Left cardiac atrium (tissue), 4 donors: ENCODE measurements at regions not wholly inside any gene's neighbourhood (a gene's known extent, or its start where the extent isn't known, plus 50 kb on each side); places are given as distances from the start of the nearest gene placed in this dataset.

Experiments
- ATAC-seq, 2 donors: fragments of 200-7000 bp; cut with Tn5 transposase; one replicate each; pipeline ENCODE4 v1.9.1; 2020; ENCODE audit warnings: mild to moderate bottlenecking in 2 of 2, moderate library complexity in 2 of 2
- DNase-seq: peaks from one replicate; pipeline ENCODE4 v3.0.0-alpha.2; 2020
- intact Hi-C, 2 donors: fragments of 100-400 bp; cut with DNase I; formaldehyde crosslinking; loops; one replicate each; pipeline versions ENCODE4 v1.14.1 to v1.15.1; 2022 to 2023
- donor health status: DM: no; HTN: yes; CAD: no.
- donor health status: DM: no; HTN: yes; CAD: no; lungs with severe emphysema.
- donor health status: DM: yes; HTN: yes; CAD: no.
- donor health status: Dilated cardiomyopathy.

DNA sequence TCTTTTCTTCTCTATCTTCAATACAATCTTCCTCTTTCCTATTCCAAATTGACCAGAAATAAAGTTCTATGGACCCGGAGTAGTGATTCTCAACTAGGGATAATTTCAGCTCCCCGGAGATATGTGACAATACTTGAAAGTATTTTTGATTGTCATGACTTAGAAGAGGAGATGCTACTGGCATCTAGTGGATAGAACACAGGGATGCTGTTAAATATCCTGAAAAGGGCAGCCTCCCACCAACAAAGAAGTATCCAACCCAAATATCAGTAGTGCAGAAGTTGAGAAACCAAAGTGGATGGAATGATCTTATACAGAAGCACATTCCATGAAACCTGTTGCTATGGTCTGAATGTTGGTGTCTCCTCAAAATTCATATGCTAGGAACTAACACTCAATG lies 65.7 kb upstream of the NDST3 start:
- ATAC-seq (no peak), DNase-seq (no peak)
- intact Hi-C loops = no loop called here

GRCh38 chr4:117971403-117971802 lies 62.9 kb upstream of the NDST3 start:
- intact Hi-C loops = no loop called here
- ATAC-seq (no peak), DNase-seq (no peak)

GRCh38 chr4:117983541-117984365 lies 50.5 kb upstream of the NDST3 start:
- ATAC-seq (no peak), DNase-seq (no peak)
- intact Hi-C loops = no loop called here

- intact Hi-C loops = no loop called here
- DNase-seq (no peak), ATAC-seq (no peak)
Observed at GRCh38 chr4:117984366-117984680, 50.0 kb upstream of the NDST3 start.
